GM21825 (cell line): ENCODE measurements at regions not wholly inside any gene's neighbourhood (a gene's known extent, or its start where the extent isn't known, plus 50 kb on each side); places are given as distances from the start of the nearest gene placed in this dataset.

Experiments used
- ATAC-seq: cut with Tn5 transposase; IDR thresholded peaks from one replicate; pipeline ENCODE4 v1.9.1; 2021; ENCODE audit warnings: mild to moderate bottlenecking, moderate library complexity; ENCODE audit not compliant: unreplicated experiment

DNA sequence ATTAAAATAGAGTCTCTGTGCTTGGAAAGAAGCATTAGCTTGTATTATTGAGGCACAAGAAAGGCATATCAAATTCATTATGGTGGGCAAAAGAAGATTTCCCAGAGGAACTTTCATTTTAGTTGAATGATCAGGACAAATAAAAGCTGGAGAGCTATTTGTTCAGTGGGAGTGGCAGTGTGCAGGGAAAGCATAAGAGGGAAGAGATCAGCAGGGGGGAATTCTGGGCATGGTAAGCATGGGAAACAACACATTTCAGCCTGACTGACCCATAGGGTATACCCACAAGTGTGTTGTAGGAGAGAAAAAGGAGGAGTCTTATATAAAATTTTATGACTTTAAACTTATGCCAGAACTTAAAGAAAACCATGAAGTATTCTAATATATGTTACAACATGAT is 167.7 kb upstream of the RASA1 start:
- ATAC-seq = no peak

GRCh38 chr5:87101321-87101720 is 166.4 kb upstream of the RASA1 start:
- ATAC-seq = no peak

- ATAC-seq = no peak
Measured at GRCh38 chr5:87102841-87103240, 164.8 kb upstream of the RASA1 start.

DNA sequence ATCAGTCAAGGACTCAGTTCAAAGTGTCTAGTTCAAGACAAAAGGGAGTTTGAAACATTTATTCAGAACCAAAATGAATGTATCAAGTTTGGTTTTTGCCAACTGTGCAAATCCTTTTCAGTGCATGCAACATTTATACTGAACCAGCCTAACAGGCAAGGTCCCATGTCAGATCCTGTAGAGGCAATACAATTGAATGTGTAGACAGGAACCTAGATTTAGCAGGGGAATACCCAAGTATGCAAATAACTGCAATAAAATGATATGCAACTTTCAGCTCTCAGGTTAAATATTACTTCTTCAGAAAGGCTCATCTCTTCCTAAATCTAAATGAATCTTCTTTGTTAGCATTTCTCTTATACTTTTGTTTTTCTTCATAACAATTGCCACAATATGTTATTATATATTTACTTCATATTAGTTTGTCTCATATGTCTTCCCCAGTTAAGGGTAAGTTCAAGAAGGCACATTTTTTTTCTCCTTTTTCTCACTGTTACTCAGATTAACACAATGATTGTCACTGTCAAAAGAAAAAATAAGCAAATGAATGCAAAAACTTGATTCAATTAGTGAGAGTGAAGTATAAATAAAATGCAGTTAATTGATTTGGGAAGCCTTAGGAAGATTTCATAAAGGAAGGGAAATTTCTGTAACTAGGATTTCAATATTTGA is 163.9 kb upstream of the RASA1 start:
- peak; percentile 90 for ATAC-seq

DNA sequence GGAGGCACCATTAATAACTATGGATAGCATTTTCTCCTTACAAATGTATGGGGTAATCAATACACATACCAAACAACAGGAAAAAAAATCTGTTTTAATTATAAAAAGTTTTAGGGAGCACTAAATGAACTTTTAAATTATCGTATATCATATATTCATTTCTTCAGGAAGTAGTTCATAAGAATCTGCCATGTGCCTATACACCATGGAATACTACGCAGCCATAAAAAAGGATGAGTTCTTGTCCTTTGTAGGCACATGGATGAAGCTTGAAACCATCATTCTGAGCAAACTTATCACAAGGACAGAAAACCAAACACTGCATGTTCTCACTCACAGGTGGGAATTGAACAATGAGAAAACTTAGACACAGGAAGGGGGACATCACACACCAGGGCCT is 162.1 kb upstream of the RASA1 start:
- ATAC-seq = no peak

DNA sequence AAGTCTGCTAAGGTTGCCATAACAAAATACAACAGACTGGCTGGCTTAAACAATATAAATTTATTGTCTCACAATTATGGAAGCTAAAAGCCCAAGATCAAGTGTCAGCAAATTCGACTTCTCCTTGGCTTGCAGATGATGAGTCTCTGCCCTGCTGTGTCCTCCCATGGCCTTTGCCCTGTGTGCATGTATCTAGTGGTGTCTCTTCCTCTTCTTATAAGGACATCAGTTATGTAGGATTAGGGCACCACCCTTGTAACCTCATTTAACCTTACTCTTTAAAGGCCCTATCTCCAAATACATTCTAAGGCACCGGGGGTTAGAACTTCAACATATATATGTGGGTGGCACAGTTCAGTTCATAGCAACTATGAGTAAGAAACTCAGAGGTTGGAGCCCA is 157.9 kb upstream of the RASA1 start:
- ATAC-seq = no peak

- ATAC-seq = no peak
Measured at GRCh38 chr5:87110721-87111120, 157.0 kb upstream of the RASA1 start.

DNA sequence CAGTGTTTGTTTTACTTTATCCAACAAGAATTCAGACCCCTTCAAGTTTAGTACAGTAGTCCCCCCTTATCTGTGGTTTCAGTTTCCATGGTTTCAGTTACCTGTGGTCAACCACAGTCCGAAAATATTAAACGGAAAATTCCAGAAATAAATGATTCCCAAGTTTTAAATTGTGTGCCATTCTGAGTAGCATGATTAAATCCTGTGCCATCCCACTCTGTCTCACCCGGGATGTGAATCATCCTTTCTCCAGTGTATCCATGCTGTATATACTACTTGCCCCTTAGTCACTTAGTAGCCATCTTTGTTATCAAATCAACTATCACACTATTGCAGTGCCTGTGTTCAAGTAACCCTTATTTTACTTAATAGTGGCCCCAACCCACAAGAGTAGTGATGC is 153.8 kb upstream of the RASA1 start:
- ATAC-seq = no peak

DNA sequence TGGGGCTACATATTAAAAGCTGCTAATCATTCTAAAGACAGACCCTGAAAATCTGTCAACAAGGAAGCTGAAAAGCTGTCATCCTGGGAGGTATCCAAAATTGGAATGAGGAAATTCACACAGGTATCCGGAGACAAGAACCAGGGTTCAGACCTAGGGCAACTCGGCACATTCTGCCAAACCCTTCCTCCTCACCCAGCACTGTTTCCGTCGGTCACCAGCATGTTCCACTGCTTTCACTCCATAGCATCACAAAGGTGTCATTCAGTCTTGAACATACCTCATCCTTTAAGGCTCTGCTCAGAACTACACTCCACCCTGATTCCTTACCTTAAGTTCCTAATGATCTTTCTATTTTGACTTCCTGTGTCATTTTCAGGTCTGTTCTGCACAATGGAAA is 153.1 kb upstream of the RASA1 start:
- ATAC-seq = no peak

DNA sequence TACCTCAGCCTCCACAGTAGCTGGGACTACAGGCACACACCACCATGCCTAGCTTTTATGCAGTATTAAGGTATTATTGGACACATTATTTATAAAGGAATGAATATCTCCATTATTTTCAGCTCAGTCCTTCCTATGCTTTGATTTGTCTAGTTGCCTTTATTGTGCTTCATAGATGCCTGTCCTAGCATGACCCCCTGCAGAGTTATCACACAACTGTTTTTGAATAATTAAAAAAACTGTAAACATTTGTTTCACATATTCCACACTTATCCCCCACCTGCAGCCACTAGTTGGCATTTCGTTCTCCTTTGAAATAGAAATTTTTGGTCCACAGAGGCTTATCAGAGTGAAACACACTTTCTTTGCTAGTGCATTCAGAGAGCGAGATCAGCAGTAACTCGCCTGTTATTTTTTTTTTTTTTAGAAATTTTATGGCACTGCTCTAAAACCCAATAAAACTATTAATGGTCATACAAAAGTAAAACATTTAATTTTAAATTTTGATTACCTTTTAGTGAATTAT is 151.8 kb upstream of the RASA1 start:
- ATAC-seq = no peak

DNA sequence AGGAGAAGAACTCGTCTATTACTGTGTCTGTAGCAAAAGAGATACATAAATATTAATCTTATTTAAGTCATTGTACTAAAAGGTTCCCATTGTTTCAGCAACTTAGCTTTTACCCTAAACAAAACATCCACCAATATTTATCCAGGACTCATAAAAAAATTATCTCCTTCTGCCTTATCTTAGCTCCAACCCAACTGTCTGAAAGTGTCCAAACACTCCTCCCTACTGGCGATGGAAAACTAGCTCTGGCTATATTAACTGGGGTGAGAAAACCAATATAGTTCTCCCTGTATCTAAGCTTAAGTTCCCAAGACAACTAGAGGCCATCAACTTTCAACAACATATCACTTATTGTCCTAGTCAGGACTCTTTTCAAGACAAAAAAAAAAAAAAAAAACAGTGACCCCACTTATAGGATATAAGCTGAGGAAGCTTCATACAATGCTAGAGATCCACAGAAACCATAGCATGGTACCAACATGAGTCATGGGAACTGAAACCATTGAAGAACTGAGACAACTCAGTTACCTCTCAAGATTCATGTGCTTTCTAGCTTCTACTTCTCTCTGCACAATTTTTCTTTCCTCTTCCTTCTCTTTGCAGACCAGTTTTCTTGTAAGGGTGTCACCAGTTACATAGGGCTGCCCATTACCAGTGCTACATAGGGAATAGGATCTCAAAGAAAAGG is 150.7 kb upstream of the RASA1 start:
- ATAC-seq = peak; percentile 76

DNA sequence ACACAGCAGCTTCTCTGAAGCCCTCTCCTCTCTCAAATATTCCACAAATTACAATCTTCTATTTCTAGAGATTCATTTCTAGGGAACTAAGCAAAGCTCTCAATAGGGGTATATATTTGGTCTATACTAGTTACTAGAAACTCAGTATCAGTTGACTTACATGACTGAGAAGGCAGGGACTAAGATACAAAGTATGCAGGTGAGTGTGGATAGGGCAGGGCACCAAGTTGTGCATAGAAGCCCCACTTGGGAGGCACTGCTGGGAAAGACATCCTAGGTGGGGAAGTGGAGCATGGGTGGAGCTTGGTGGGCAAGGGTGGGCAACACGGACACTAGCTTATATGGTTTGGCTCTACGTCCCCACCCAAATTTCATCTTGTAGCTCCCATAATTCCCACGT is 148.1 kb upstream of the RASA1 start:
- ATAC-seq = no peak

GRCh38 chr5:87120518-87121303 is 147.0 kb upstream of the RASA1 start:
- ATAC-seq = no peak

GRCh38 chr5:87121304-87122150 is 146.2 kb upstream of the RASA1 start:
- peak; percentile 80 for ATAC-seq

DNA sequence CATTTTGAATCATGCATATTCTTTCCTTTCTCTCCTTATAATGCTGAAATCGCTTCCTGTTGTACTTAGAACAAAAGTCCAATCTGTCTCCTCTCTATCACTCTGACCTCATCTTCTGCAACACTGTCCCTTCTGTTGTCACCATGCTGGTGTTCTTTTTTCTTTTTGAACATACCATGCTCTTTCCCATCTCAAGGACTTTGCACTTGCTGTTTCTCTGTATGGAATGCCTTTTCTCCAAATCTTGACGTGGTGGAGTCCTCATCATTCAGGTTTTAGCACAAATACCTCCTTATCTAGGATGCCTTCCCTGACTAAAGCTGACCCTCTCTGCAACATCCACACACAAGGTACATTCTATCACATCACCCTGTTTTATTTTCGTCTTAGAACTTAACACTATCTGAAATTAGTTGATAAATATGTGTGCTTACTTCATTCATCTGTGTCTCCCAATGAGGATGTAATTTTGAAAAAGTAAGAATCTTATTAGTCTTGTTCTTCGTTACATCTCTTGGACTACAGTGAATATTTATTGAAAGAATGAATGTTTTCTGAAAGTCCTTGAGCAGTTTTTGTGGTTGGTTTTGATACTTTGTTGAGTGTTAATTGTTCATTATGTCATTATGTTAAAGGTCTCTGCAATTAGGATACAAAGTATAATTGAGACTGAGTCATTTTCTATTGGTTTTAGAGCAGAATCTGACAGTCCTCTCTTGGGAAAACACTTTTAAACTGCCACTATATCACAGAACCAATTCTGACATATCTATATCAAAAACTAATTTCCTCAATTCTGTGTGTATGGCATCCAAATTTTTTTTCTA is 145.3 kb upstream of the RASA1 start:
- no peak for ATAC-seq

DNA sequence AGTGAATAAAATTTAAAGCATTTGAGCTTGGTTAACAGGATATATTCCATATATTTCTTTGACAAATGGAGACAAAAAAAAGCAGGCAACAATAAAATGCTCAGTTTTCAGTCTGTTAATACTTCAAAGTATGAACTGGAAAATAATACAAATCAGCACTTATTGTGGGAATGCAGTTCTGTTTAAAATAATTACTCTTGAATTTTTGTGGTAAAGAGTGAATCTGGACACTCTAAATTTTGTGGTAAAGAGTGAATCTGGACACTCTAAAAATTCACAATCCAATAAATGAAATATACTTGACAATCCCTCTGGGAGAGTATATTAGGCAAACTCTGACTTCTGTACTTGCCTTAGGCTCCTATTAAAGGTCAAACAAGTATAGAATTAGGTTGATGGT is 141.9 kb upstream of the RASA1 start:
- no peak for ATAC-seq

GRCh38 chr5:87126869-87127268 is 140.8 kb upstream of the RASA1 start:
- no peak for ATAC-seq

- no peak for ATAC-seq
Measured at GRCh38 chr5:87127426-87127825, 140.3 kb upstream of the RASA1 start.

- no peak for ATAC-seq
Measured at GRCh38 chr5:87127956-87128687, 139.6 kb upstream of the RASA1 start.
